Pancreas (tissue), 10 donors: ENCODE measurements at regions not wholly inside any gene's neighbourhood (a gene's known extent, or its start where the extent isn't known, plus 50 kb on each side); places are given as distances from the start of the nearest gene placed in this dataset.
"Not testable (repeated sequence)": the region's sequence is repeated elsewhere in the genome, so short reads cannot be mapped to it uniquely, and the experiment has no call there.

ENCODE experiments used
- ATAC-seq, 4 donors: fragments of 200-7000 bp; cut with Tn5 transposase; one replicate each; pipeline versions ENCODE4 v1.8.0 to v1.9.1; 2020; ENCODE audit warnings: mild to moderate bottlenecking in 4 of 4, moderate library complexity in 4 of 4
- DNase-seq, 6 donors: peaks; one replicate each; pipeline ENCODE4 v3.0.0-alpha.2; 2020
- FAIRE-seq: peaks from 2 replicates; lab custom pipeline; 2012; peaks lifted over from hg19 to GRCh38; lab: Jason Lieb, UNC
- H3K27ac ChIP-seq, 4 donors: fragments of 200-600 bp; sonication (generic); 1 replicate in 3 of 4; 2 replicates in 1 of 4; pipeline versions ENCODE4 v1.5.0 to v1.8.0; 2020
- H3K27me3 ChIP-seq, 4 donors: fragments of 200-600 bp; one replicate each; pipeline ENCODE4 v1.8.0; 2021
- H3K36me3 ChIP-seq, 3 donors: fragments of 200-600 bp; sonication (generic) in 1 of 3; one replicate each; pipeline versions ENCODE4 v1.5.0 to v1.8.0; 2020 to 2021
- H3K4me1 ChIP-seq, 3 donors: fragments of 200-600 bp; one replicate each; pipeline ENCODE4 v1.8.0; 2021
- H3K4me3 ChIP-seq, 4 donors: fragments of 200-600 bp; sonication (generic) in 2 of 4; one replicate each; pipeline versions ENCODE4 v1.5.0 to v1.8.0; 2020 to 2021
- H3K9me3 ChIP-seq, 4 donors: fragments of 200-600 bp; one replicate each; pipeline ENCODE4 v1.8.0; 2021
- CTCF ChIP-seq, 4 donors: fragments of 200-600 bp; sonication (generic) in 3 of 4; IDR thresholded peaks; one replicate each; pipeline versions ENCODE4 v1.5.0 to v1.8.0; 2021; ENCODE audit warnings: antibody characterized with exemption in 4 of 4
- WGBS, 2 donors: extraction: QIAGEN DNeasy Blood & Tissue Kit; methylation state at CpG; one replicate each; pipeline ENCODE4 v1.1.7; 2013; 5-methylcytosine and 5-hydroxymethylcytosine counted together
- intact Hi-C, 3 donors: fragments of 100-400 bp; cut with DNase I; formaldehyde crosslinking; loops; one replicate each; pipeline versions ENCODE4 v1.11.1 to v1.14.2; 2022
- donor health status: healthy with polysubstance abuse.
- donor health status: DM: no; HTN: no; CAD: no; lungs with moderate emphysema.
- donor health status: DM: no; HTN: no; CAD: no.
- donor health status: control.
- donor health status: control.
- donor health status: Bipolar disorder and iron deficiency.
- donor health status: DM: yes; HTN: yes; CAD: no.
- donor health status: DM: no; HTN: no; CAD: no.
- donor health status: DM: no; HTN: no; CAD: no.
- donor health status: DM: yes; HTN: yes; CAD: no.

GRCh38 chr4:31241504-31242106 lies 521.4 kb downstream of the PCDH7 start:
- WGBS, 2 donors: 48 to 77% methylated on average over 1 of the region's 1 CpG
- FAIRE-seq: no peak
- intact Hi-C loops: no loop called here

GRCh38 chr4:31246856-31247255 lies 526.7 kb downstream of the PCDH7 start:
- no peaks in the 10 kb centered on the region for H3K27me3 ChIP-seq
- H3K4me1 ChIP-seq: no peaks in the 10 kb centered on the region
- H3K36me3 ChIP-seq: no peaks in the 10 kb centered on the region
- 37 to 48% methylated on average over 1 of the region's 1 CpG for WGBS, 2 donors
- H3K27ac ChIP-seq: no peak overlapping the region
- intact Hi-C loops: no loop called here
- no peak for TF ChIP-seq CTCF (IDR thresholded peaks at IDR 0.05)
- ATAC-seq (no peak), DNase-seq (no peak), FAIRE-seq (no peak)
- H3K9me3 ChIP-seq: no peaks in the 10 kb centered on the region
- H3K4me3 ChIP-seq: no peak overlapping the region

More at GRCh38 chr4:31241504-31242106, 521.4 kb downstream of the PCDH7 start:
- Histone ChIP-seq H3K36me3 (no peaks in the 10 kb centered on the region), H3K9me3 (no peaks in the 10 kb centered on the region), H3K4me3 (no peak overlapping the region), H3K27ac (no peak overlapping the region), H3K27me3 (no peaks in the 10 kb centered on the region), H3K4me1 (no peaks in the 10 kb centered on the region)
- ATAC-seq: no peak
- TF ChIP-seq CTCF (IDR thresholded peaks at IDR 0.05): no peak
- no peak for DNase-seq

- Histone ChIP-seq H3K27ac (no peak overlapping the region), H3K27me3 (no peaks in the 10 kb centered on the region), H3K36me3 (no peaks in the 10 kb centered on the region), H3K4me3 (no peak overlapping the region), H3K9me3 (no peaks in the 10 kb centered on the region), H3K4me1 (no peaks in the 10 kb centered on the region)
- intact Hi-C loops: no loop called here
- FAIRE-seq (no peak), DNase-seq (peak in 1 of 6 donors; percentile 33), ATAC-seq (no peak)
- no peak for TF ChIP-seq CTCF (IDR thresholded peaks at IDR 0.05)
- WGBS, 2 donors: 87 to 88% methylated on average over 15 of the region's 15 CpGs
Measured at GRCh38 chr4:31259119-31259518, 539.0 kb downstream of the PCDH7 start.

- intact Hi-C loops: no loop called here
- H3K4me1 ChIP-seq: no peaks in the 10 kb centered on the region
- 16 to 22% methylated on average over 2 of the region's 2 CpGs for WGBS, 2 donors
- H3K9me3 ChIP-seq: no peaks in the 10 kb centered on the region
- H3K4me3 ChIP-seq: no peak overlapping the region
- DNase-seq: no peak
- no peaks in the 10 kb centered on the region for H3K36me3 ChIP-seq
- no peak overlapping the region for H3K27ac ChIP-seq
- no peaks in the 10 kb centered on the region for H3K27me3 ChIP-seq
- ATAC-seq: no peak
- no peak for FAIRE-seq
- TF ChIP-seq CTCF (IDR thresholded peaks at IDR 0.05): no peak
Measured at GRCh38 chr4:31261632-31262031, 541.5 kb downstream of the PCDH7 start.

- H3K27me3 ChIP-seq, H3K9me3 ChIP-seq, H3K27ac ChIP-seq, DNase-seq, H3K4me1 ChIP-seq, FAIRE-seq, intact Hi-C loops, ATAC-seq, H3K36me3 ChIP-seq, H3K4me3 ChIP-seq: not testable (repeated sequence)
- 66 to 86% methylated on average over 4 of the region's 4 CpGs for WGBS, 2 donors
Measured at GRCh38 chr4:31266094-31266493, 545.9 kb downstream of the PCDH7 start.
